Natural killer cell (primary cell): ENCODE measurements at regions not wholly inside any gene's neighbourhood (a gene's known extent, or its start where the extent isn't known, plus 50 kb on each side); places are given as distances from the start of the nearest gene placed in this dataset.

Experiments used
- ATAC-seq, 3 donors: fragments of 150-1000 bp in 2 of 3; fragments of 200-7000 bp in 1 of 3; cut with Tn5 transposase; 1 replicate in 1 of 3; 2 replicates in 2 of 3; pipeline ENCODE4 v1.10.0; 2021; ENCODE audit warnings: mild to moderate bottlenecking in 2 of 3, moderate library complexity in 2 of 3
- DNase-seq, 2 donors: peaks; one replicate each; pipeline versions ENCODE4 v3.0.0 to v3.0.0-alpha.2; 2013 to 2021; ENCODE audit warnings: mixed read lengths in 1 of 2
- H3K27ac ChIP-seq: one replicate; pipeline ENCODE4 v1.5.1; 2013; ENCODE audit warnings: mild to moderate bottlenecking, low read length
- H3K27me3 ChIP-seq: one replicate; pipeline ENCODE4 v1.6.1; 2013; ENCODE audit warnings: low read length; ENCODE audit not compliant: control insufficient read depth, insufficient read depth
- H3K36me3 ChIP-seq: one replicate; pipeline ENCODE4 v1.6.1; 2013; ENCODE audit warnings: low read length; ENCODE audit not compliant: control insufficient read depth, insufficient read depth
- H3K4me1 ChIP-seq: one replicate; pipeline ENCODE4 v1.6.1; 2013; ENCODE audit warnings: low read length; ENCODE audit not compliant: control insufficient read depth, insufficient read depth
- H3K4me3 ChIP-seq: one replicate; pipeline ENCODE4 v1.5.1; 2013; ENCODE audit warnings: low read length
- H3K9me3 ChIP-seq: one replicate; pipeline ENCODE4 v1.6.1; 2013; ENCODE audit warnings: low read length; ENCODE audit not compliant: control insufficient read depth, insufficient read depth
- H3K27ac Mint-ChIP-seq, 2 donors: one replicate each; pipeline ENCODE4 v1.8.0; 2022; ENCODE audit warnings: mild to moderate bottlenecking in 2 of 2, mixed read lengths in 2 of 2, moderate library complexity in 1 of 2
- H3K27me3 Mint-ChIP-seq, 2 donors: one replicate each; pipeline ENCODE4 v1.8.0; 2022; ENCODE audit warnings: low read depth in 2 of 2, mixed read lengths in 2 of 2
- H3K36me3 Mint-ChIP-seq: one replicate; pipeline ENCODE4 v1.8.0; 2022; ENCODE audit warnings: mixed read lengths
- H3K4me1 Mint-ChIP-seq, 2 donors: one replicate each; pipeline ENCODE4 v1.8.0; 2022; ENCODE audit warnings: mixed read lengths in 2 of 2
- H3K4me3 Mint-ChIP-seq: one replicate; pipeline ENCODE4 v1.8.0; 2022; ENCODE audit warnings: mild to moderate bottlenecking, moderate library complexity, mixed read lengths
- H3K9me3 Mint-ChIP-seq, 2 donors: one replicate each; pipeline ENCODE4 v1.8.0; 2022; ENCODE audit warnings: mixed read lengths in 2 of 2
- CTCF ChIP-seq: fragments of 200-600 bp; IDR thresholded peaks from one replicate; pipeline ENCODE4 v1.8.0; 2022; ENCODE audit warnings: antibody characterized with exemption
- WGBS: methylation state at CpG from one replicate; pipeline ENCODE4 v1.1.7; 2013; ENCODE audit warnings: missing lambda C conversion rate; ENCODE audit not compliant: insufficient coverage; 5-methylcytosine and 5-hydroxymethylcytosine counted together
- intact Hi-C: fragments of 100-400 bp; cut with micrococcal nuclease; formaldehyde crosslinking; loops from one replicate; pipeline ENCODE4 v1.14.2; 2022

- Mint-ChIP-seq H3K27ac (no peak overlapping the region), H3K27me3 (no peaks in the 10 kb centered on the region), H3K4me3 (no peak overlapping the region), H3K36me3 (no peaks in the 10 kb centered on the region), H3K9me3 (peaks cover 8 to 15% of the 10 kb centered on the region in 2 donors), H3K4me1 (no peaks in the 10 kb centered on the region)
- H3K36me3 ChIP-seq: no peaks in the 10 kb centered on the region
- ATAC-seq (no peak), DNase-seq (no peak)
- H3K27ac ChIP-seq: no peak overlapping the region
- no peak overlapping the region for H3K4me3 ChIP-seq
- no peaks in the 10 kb centered on the region for H3K4me1 ChIP-seq
- intact Hi-C loops: no loop called here
- H3K9me3 ChIP-seq: no peaks in the 10 kb centered on the region
- TF ChIP-seq CTCF: no peak
- 70% methylated on average over 2 of the region's 2 CpGs for WGBS
- H3K27me3 ChIP-seq: no peaks in the 10 kb centered on the region
Measured at GRCh38 chr18:1102848-1103247, 198.2 kb downstream of the ADCYAP1 start.

- Histone ChIP-seq H3K4me1 (no peaks in the 10 kb centered on the region), H3K36me3 (no peaks in the 10 kb centered on the region), H3K4me3 (no peak overlapping the region), H3K27ac (no peak overlapping the region), H3K9me3 (no peaks in the 10 kb centered on the region), H3K27me3 (no peaks in the 10 kb centered on the region)
- H3K27ac Mint-ChIP-seq: no peak overlapping the region
- no peak for TF ChIP-seq CTCF
- 83% methylated on average over 1 of the region's 2 CpGs for WGBS
- no peaks in the 10 kb centered on the region for H3K27me3 Mint-ChIP-seq
- ATAC-seq (no peak), DNase-seq (no peak)
- no peaks in the 10 kb centered on the region for H3K4me1 Mint-ChIP-seq
- intact Hi-C loops: no loop called here
- no peaks in the 10 kb centered on the region for H3K36me3 Mint-ChIP-seq
- no peak overlapping the region for H3K4me3 Mint-ChIP-seq
- H3K9me3 Mint-ChIP-seq: peaks cover 7 to 15% of the 10 kb centered on the region in 2 donors
Measured at GRCh38 chr18:1103537-1103936, 198.9 kb downstream of the ADCYAP1 start.

GRCh38 chr18:1104181-1104881 lies 199.7 kb downstream of the ADCYAP1 start:
- intact Hi-C loops: no loop called here
- Histone ChIP-seq H3K36me3 (no peaks in the 10 kb centered on the region), H3K27me3 (no peaks in the 10 kb centered on the region), H3K9me3 (no peaks in the 10 kb centered on the region), H3K4me3 (no peak overlapping the region), H3K4me1 (no peaks in the 10 kb centered on the region), H3K27ac (no peak overlapping the region)
- 73% methylated on average over 3 of the region's 4 CpGs for WGBS
- no peaks in the 10 kb centered on the region for H3K4me1 Mint-ChIP-seq
- no peaks in the 10 kb centered on the region for H3K27me3 Mint-ChIP-seq
- peaks cover 7 to 12% of the 10 kb centered on the region in 2 donors for H3K9me3 Mint-ChIP-seq
- H3K27ac Mint-ChIP-seq: no peak overlapping the region
- ATAC-seq (no peak), DNase-seq (no peak)
- H3K36me3 Mint-ChIP-seq: no peaks in the 10 kb centered on the region
- no peak for TF ChIP-seq CTCF
- H3K4me3 Mint-ChIP-seq: no peak overlapping the region

- 100% methylated on average over 2 of the region's 2 CpGs for WGBS
- no peak overlapping the region for H3K27ac Mint-ChIP-seq
- H3K4me1 ChIP-seq: no peaks in the 10 kb centered on the region
Measured at GRCh38 chr18:1124495-1124894, 219.8 kb downstream of the ADCYAP1 start.

More at GRCh38 chr18:1124495-1124894, 219.8 kb downstream of the ADCYAP1 start:
- ATAC-seq (no peak), DNase-seq (no peak)
- Histone ChIP-seq H3K36me3 (no peaks in the 10 kb centered on the region), H3K27ac (no peak overlapping the region), H3K4me3 (no peak overlapping the region), H3K9me3 (no peaks in the 10 kb centered on the region), H3K27me3 (no peaks in the 10 kb centered on the region)
- H3K36me3 Mint-ChIP-seq: no peaks in the 10 kb centered on the region
- intact Hi-C loops: no loop called here
- no peaks in the 10 kb centered on the region for H3K4me1 Mint-ChIP-seq
- no peak overlapping the region for H3K4me3 Mint-ChIP-seq
- H3K9me3 Mint-ChIP-seq: peaks cover 2 to 10% of the 10 kb centered on the region in 2 donors
- TF ChIP-seq CTCF: no peak
- H3K27me3 Mint-ChIP-seq: no peaks in the 10 kb centered on the region
